ENCODE measurements at regions not wholly inside any gene's neighbourhood (a gene's known extent, or its start where the extent isn't known, plus 50 kb on each side); places are given as distances from the start of the nearest gene placed in this dataset.

DNA sequence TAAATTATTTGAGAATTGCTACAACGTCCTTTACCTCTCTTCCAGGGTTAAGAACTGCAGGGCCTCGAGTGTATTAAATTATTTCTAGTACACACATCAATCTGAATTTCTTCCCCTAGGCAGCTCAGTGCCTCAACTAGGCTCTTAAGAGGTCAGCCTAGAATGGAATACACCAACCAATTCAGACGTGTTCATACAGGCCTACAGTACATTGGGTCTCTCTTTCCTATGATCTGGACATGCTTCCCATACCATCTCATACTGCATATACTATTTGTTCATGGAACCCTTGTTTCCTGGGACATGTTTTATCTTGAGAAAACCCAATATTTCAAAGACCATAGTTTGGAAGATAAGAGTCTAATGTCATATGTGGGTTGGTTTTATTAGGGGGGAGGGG is 434.1 kb upstream of the WWC1 start:
- TF ChIP-seq CTCF (IDR thresholded peaks at IDR 0.05) (no peak), POLR2A (IDR thresholded peaks at IDR 0.05) (no peak)
